ENCODE measurements at regions not wholly inside any gene's neighbourhood (a gene's known extent, or its start where the extent isn't known, plus 50 kb on each side); places are given as distances from the start of the nearest gene placed in this dataset.

GRCh38 chr14:43729143-43729542, 777.9 kb downstream of the FSCB start:
- no peaks in the 10 kb centered on the region for H4K20me1 ChIP-seq (replicated peaks; ENCODE audit: control insufficient read depth, extremely low read depth, insufficient read depth, low read length)
- no peaks in the 10 kb centered on the region for H3K4me1 ChIP-seq (ENCODE audit: control insufficient read depth, extremely low read depth, insufficient read depth, low read length)
- H3K4me3 ChIP-seq (replicated peaks in 1 of 3; ENCODE audit: insufficient read depth in 1 of 3, low read depth in 1 of 3, low read length in 3 of 3): no peak overlapping the region
- BruUV-seq (replicated peaks): no TSS peak
- ChIA-PET POLR2A (no interaction called here), CTCF (no interaction called here)
- no peaks in the 10 kb centered on the region for H3K9me3 ChIP-seq (replicated peaks; ENCODE audit: control insufficient read depth, insufficient read depth, low read length)
- no peak overlapping the region for H2AFZ ChIP-seq (ENCODE audit: low read depth, low read length)
- intact Hi-C loops (cut with micrococcal nuclease) (no loop called here), dilution Hi-C loops (cut with MboI; ENCODE audit: extremely low pct_ligation_motif_present, low sequenced_read_pairs) (no loop called here)
- no peak overlapping the region for H3K9ac ChIP-seq (replicated peaks; ENCODE audit: extremely low read depth, insufficient read depth, low read length)
- H3K79me2 ChIP-seq (ENCODE audit: control insufficient read depth, insufficient read depth, low read length): no peaks in the 10 kb centered on the region
- H3K4me2 ChIP-seq (ENCODE audit: insufficient read depth, low read length): no peak overlapping the region
- no peaks in the 10 kb centered on the region for H3K27me3 ChIP-seq (ENCODE audit: control insufficient read depth in 2 of 2, insufficient read depth in 2 of 2, low read length in 2 of 2)
- DNase-seq (ENCODE audit: low read depth, low spot score) (no peak), FAIRE-seq (no peak)
- H3K27ac ChIP-seq (ENCODE audit: insufficient read depth, low read depth, low read length): no peak overlapping the region
- no peaks in the 10 kb centered on the region for H3K9me1 ChIP-seq (replicated peaks; ENCODE audit: control insufficient read depth, extremely low read depth, insufficient read depth, low read length)
- no peaks in the 10 kb centered on the region for H3K36me3 ChIP-seq (ENCODE audit: control insufficient read depth in 2 of 2, extremely low read depth in 1 of 2, insufficient read depth in 2 of 2, low read length in 2 of 2)
- TF ChIP-seq CTCF (IDR thresholded peaks at IDR 0.05; ENCODE audit: extremely low read depth in 1 of 2, insufficient read depth in 1 of 2, low read depth in 1 of 2, low read length in 2 of 2) (no peak), POLR2A (IDR thresholded peaks at IDR 0.05; ENCODE audit: low read depth, low read length) (no peak)
- TF ChIP-seq, protein P1, sequence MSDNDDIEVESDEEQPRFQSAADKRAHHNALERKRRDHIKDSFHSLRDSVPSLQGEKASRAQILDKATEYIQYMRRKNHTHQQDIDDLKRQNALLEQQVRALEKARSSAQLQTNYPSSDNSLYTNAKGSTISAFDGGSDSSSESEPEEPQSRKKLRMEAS (IDR thresholded peaks at IDR 0.05; ENCODE audit: insufficient read depth, insufficient read length): no peak

- no peak for DNase-seq (ENCODE audit: low read depth, low spot score)
- BruUV-seq (replicated peaks): no TSS peak
These were observed 800.2 kb downstream of the FSCB start for GRCh38 chr14:43706900-43707299.

More at GRCh38 chr14:43706900-43707299, 800.2 kb downstream of the FSCB start:
- Histone ChIP-seq H4K20me1 (replicated peaks; ENCODE audit: control insufficient read depth, extremely low read depth, insufficient read depth, low read length) (no peaks in the 10 kb centered on the region), H3K36me3 (ENCODE audit: control insufficient read depth in 2 of 2, extremely low read depth in 1 of 2, insufficient read depth in 2 of 2, low read length in 2 of 2) (no peaks in the 10 kb centered on the region), H3K9me1 (replicated peaks; ENCODE audit: control insufficient read depth, extremely low read depth, insufficient read depth, low read length) (no peaks in the 10 kb centered on the region), H3K79me2 (ENCODE audit: control insufficient read depth, insufficient read depth, low read length) (no peaks in the 10 kb centered on the region), H3K27me3 (ENCODE audit: control insufficient read depth in 2 of 2, insufficient read depth in 2 of 2, low read length in 2 of 2) (no peaks in the 10 kb centered on the region), H3K9ac (replicated peaks; ENCODE audit: extremely low read depth, insufficient read depth, low read length) (no peak overlapping the region), H3K27ac (ENCODE audit: insufficient read depth, low read depth, low read length) (no peak overlapping the region), H3K9me3 (replicated peaks; ENCODE audit: control insufficient read depth, insufficient read depth, low read length) (no peaks in the 10 kb centered on the region), H3K4me3 (replicated peaks in 1 of 3; ENCODE audit: insufficient read depth in 1 of 3, low read depth in 1 of 3, low read length in 3 of 3) (no peak overlapping the region), H2AFZ (ENCODE audit: low read depth, low read length) (no peak overlapping the region), H3K4me1 (ENCODE audit: control insufficient read depth, extremely low read depth, insufficient read depth, low read length) (no peaks in the 10 kb centered on the region), H3K4me2 (ENCODE audit: insufficient read depth, low read length) (no peak overlapping the region)
- TF ChIP-seq EZH2 (IDR thresholded peaks at IDR 0.05; ENCODE audit: borderline replicate concordance, low read depth, low read length, severe bottlenecking) (no peak), POLR2AphosphoS5 (IDR thresholded peaks at IDR 0.05; ENCODE audit: insufficient read depth, low read depth, low read length) (no peak), GATA2 (IDR thresholded peaks at IDR 0.05; ENCODE audit: insufficient read depth, insufficient read length, low read depth, low read length) (no peak), JUN (IDR thresholded peaks at IDR 0.05; ENCODE audit: borderline replicate concordance, insufficient read depth, insufficient read length, low read depth) (no peak), POLR2A (IDR thresholded peaks at IDR 0.05; ENCODE audit: low read depth, low read length) (no peak), FOS (IDR thresholded peaks at IDR 0.05; ENCODE audit: borderline replicate concordance, insufficient read depth, low read length) (no peak), MYC (IDR thresholded peaks at IDR 0.05; ENCODE audit: low read depth, low read length) (no peak), CTCF (IDR thresholded peaks at IDR 0.05; ENCODE audit: extremely low read depth in 1 of 2, insufficient read depth in 1 of 2, low read depth in 1 of 2, low read length in 2 of 2) (no peak)
- TF ChIP-seq, protein P1 (IDR thresholded peaks at IDR 0.05; ENCODE audit: insufficient read depth, insufficient read length): no peak
- intact Hi-C loops (cut with micrococcal nuclease): no loop called here
- ChIA-PET POLR2A (no interaction called here), CTCF (no interaction called here)
- FAIRE-seq: no peak
- dilution Hi-C loops (cut with MboI; ENCODE audit: extremely low pct_ligation_motif_present, low sequenced_read_pairs): no loop called here

Measured in endothelial cell of umbilical vein (primary cell).